Mammary epithelial cell (primary cell): ENCODE measurements at regions not wholly inside any gene's neighbourhood (a gene's known extent, or its start where the extent isn't known, plus 50 kb on each side); places are given as distances from the start of the nearest gene placed in this dataset.

ENCODE experiments used
- EZH2 ChIP-seq: IDR thresholded peaks from 2 replicates; pipeline ENCODE4 v1.6.1; 2012; ENCODE audit warnings: low read length, inconsistent platforms, borderline replicate concordance
- TF ChIP-seq, protein P1 (sequence below), 2 donors: IDR thresholded peaks in 1 of 2; conservative IDR thresholded peaks in 1 of 2; 2 replicates each; pipeline ENCODE4 v1.5.1; 2011 to 2012; ENCODE audit warnings: inconsistent platforms in 2 of 2, low read length in 2 of 2, mild to moderate bottlenecking in 2 of 2, control low read depth in 1 of 2, low read depth in 1 of 2; ENCODE audit not compliant: insufficient read depth in 1 of 2; ENCODE audit errors: extremely low read depth in 1 of 2

DNA sequence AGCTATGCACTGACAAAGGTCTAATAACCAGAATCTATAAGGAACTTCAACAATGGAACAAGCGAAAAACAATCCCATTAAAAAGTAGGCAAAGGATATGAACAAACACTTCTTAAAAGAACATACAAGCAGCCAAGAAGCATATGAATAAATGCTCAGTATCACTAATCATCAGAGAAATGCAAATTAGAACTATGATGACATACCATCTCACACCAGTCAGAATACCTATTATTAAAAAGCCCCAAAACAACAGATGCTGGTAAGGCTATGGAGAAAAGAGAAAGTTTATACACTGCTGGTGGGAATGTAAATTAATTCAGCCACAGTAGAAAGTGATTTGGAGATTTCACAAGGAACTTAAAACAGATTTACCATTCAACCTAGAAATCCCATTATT lies 211.8 kb downstream of the EDN1 start:
- TF ChIP-seq, protein P1, sequence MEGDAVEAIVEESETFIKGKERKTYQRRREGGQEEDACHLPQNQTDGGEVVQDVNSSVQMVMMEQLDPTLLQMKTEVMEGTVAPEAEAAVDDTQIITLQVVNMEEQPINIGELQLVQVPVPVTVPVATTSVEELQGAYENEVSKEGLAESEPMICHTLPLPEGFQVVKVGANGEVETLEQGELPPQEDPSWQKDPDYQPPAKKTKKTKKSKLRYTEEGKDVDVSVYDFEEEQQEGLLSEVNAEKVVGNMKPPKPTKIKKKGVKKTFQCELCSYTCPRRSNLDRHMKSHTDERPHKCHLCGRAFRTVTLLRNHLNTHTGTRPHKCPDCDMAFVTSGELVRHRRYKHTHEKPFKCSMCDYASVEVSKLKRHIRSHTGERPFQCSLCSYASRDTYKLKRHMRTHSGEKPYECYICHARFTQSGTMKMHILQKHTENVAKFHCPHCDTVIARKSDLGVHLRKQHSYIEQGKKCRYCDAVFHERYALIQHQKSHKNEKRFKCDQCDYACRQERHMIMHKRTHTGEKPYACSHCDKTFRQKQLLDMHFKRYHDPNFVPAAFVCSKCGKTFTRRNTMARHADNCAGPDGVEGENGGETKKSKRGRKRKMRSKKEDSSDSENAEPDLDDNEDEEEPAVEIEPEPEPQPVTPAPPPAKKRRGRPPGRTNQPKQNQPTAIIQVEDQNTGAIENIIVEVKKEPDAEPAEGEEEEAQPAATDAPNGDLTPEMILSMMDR (conservative IDR thresholded peaks at IDR 0.05 in 1 of 2, IDR thresholded peaks at IDR 0.05 in 1 of 2; ENCODE audit: extremely low read depth in 1 of 2, insufficient read depth in 1 of 2, low read depth in 1 of 2, low read length in 2 of 2): no peak
- no peak for TF ChIP-seq EZH2
